H9 (cell line): ENCODE measurements at regions not wholly inside any gene's neighbourhood (a gene's known extent, or its start where the extent isn't known, plus 50 kb on each side); places are given as distances from the start of the nearest gene placed in this dataset.

Experiments
- DNase-seq: peaks from one replicate; pipeline ENCODE4 v3.0.0-alpha.2; 2017
- H2AFZ ChIP-seq: one replicate; pipeline ENCODE4 v1.6.1; 2013; ENCODE audit warnings: mild to moderate bottlenecking, low read length, control low read depth, moderate library complexity
- H2AK5ac ChIP-seq: 2 replicates; pipeline ENCODE4 v1.6.1; 2013; ENCODE audit warnings: low read length, control low read depth, mixed read lengths; ENCODE audit not compliant: insufficient read length
- H2BK120ac ChIP-seq: one replicate; pipeline ENCODE4 v1.6.1; 2013; ENCODE audit warnings: low read depth, mild to moderate bottlenecking, low read length, control low read depth, inconsistent platforms; ENCODE audit not compliant: poor library complexity, severe bottlenecking
- H2BK12ac ChIP-seq: 2 replicates; pipeline ENCODE4 v1.6.1; 2013; ENCODE audit warnings: low read length, control low read depth, mixed read lengths, low read depth; ENCODE audit not compliant: insufficient read length
- H2BK15ac ChIP-seq: 2 replicates; pipeline ENCODE4 v1.6.1; 2013; ENCODE audit warnings: low read depth, low read length, control low read depth
- H2BK20ac ChIP-seq: one replicate; pipeline ENCODE4 v1.6.1; 2013; ENCODE audit warnings: low read depth, mild to moderate bottlenecking, low read length, control low read depth, inconsistent platforms; ENCODE audit not compliant: poor library complexity, severe bottlenecking
- H2BK5ac ChIP-seq: 2 replicates; pipeline ENCODE4 v1.6.1; 2013; ENCODE audit warnings: low read length, control low read depth, mixed read lengths; ENCODE audit not compliant: insufficient read length
- H3K14ac ChIP-seq: 2 replicates; pipeline ENCODE4 v1.6.1; 2013; ENCODE audit warnings: low read length, control low read depth; ENCODE audit not compliant: insufficient read depth
- H3K18ac ChIP-seq: 2 replicates; pipeline ENCODE4 v1.6.1; 2013; ENCODE audit warnings: low read depth, mild to moderate bottlenecking, mixed read lengths, low read length, control low read depth; ENCODE audit not compliant: insufficient read length
- H3K23ac ChIP-seq: 2 replicates; pipeline ENCODE4 v1.6.1; 2013; ENCODE audit warnings: low read length, control low read depth, mixed read lengths, low read depth; ENCODE audit not compliant: insufficient read length
- H3K23me2 ChIP-seq: 2 replicates; pipeline ENCODE4 v1.6.1; 2013; ENCODE audit warnings: low read depth, mild to moderate bottlenecking, mixed read lengths, low read length, control low read depth; ENCODE audit not compliant: insufficient read length, poor library complexity, severe bottlenecking
- H3K27ac ChIP-seq: 2 replicates; pipeline ENCODE4 v1.5.1; 2013; ENCODE audit warnings: low read length, control low read depth, mixed read lengths, low read depth; ENCODE audit not compliant: insufficient read length
- H3K27me3 ChIP-seq: 2 replicates; pipeline ENCODE4 v1.6.1; 2013; ENCODE audit warnings: low read length, control low read depth, inconsistent platforms; ENCODE audit not compliant: insufficient read depth
- H3K4ac ChIP-seq: 2 replicates; pipeline ENCODE4 v1.6.1; 2013; ENCODE audit warnings: low read depth, mild to moderate bottlenecking, control low read depth, inconsistent platforms, low read length, moderate library complexity
- H3K4me1 ChIP-seq: 2 replicates; pipeline ENCODE4 v1.6.1; 2013; ENCODE audit warnings: low read length, control low read depth, inconsistent platforms; ENCODE audit not compliant: insufficient read depth
- H3K4me2 ChIP-seq: 2 replicates; pipeline ENCODE4 v1.6.1; 2013; ENCODE audit warnings: low read length, control low read depth, mixed read lengths; ENCODE audit not compliant: insufficient read length, insufficient read depth
- H3K56ac ChIP-seq: 2 replicates; pipeline ENCODE4 v1.6.1; 2013; ENCODE audit warnings: low read depth, mild to moderate bottlenecking, mixed read lengths, low read length, control low read depth; ENCODE audit not compliant: insufficient read length
- H3K79me1 ChIP-seq: 2 replicates; pipeline ENCODE4 v1.6.1; 2013; ENCODE audit warnings: low read depth, mild to moderate bottlenecking, moderate library complexity, low read length, control low read depth, inconsistent platforms; ENCODE audit not compliant: insufficient read depth, poor library complexity, severe bottlenecking
- H3K79me2 ChIP-seq: 2 replicates; pipeline ENCODE4 v1.6.1; 2013; ENCODE audit warnings: low read length, control low read depth, inconsistent platforms; ENCODE audit not compliant: insufficient read depth
- H3K9ac ChIP-seq: 2 replicates; pipeline ENCODE4 v1.6.1; 2013; ENCODE audit warnings: low read length, control low read depth, mixed read lengths; ENCODE audit not compliant: insufficient read length; ENCODE audit errors: extremely low read depth
- H3K9me3 ChIP-seq: one replicate; pipeline ENCODE4 v1.6.1; 2013; ENCODE audit warnings: low read depth, low read length, inconsistent platforms; ENCODE audit not compliant: control insufficient read depth
- H3T11ph ChIP-seq: one replicate; pipeline ENCODE4 v1.6.1; 2013; ENCODE audit warnings: mild to moderate bottlenecking, low read length, control low read depth, inconsistent platforms
- H4K20me1 ChIP-seq: one replicate; pipeline ENCODE4 v1.6.1; 2013; ENCODE audit not compliant: control insufficient read depth, insufficient read length, insufficient read depth
- H4K5ac ChIP-seq: 2 replicates; pipeline ENCODE4 v1.6.1; 2013; ENCODE audit warnings: low read depth, mild to moderate bottlenecking, mixed read lengths, low read length, control low read depth; ENCODE audit not compliant: insufficient read length
- H4K8ac ChIP-seq: replicated peaks from 2 replicates; pipeline ENCODE4 v1.6.1; 2013; ENCODE audit warnings: low read length, control low read depth, mixed read lengths, low read depth; ENCODE audit not compliant: insufficient read length
- H4K91ac ChIP-seq: 2 replicates; pipeline ENCODE4 v1.6.1; 2013; ENCODE audit warnings: low read depth, mild to moderate bottlenecking, moderate library complexity, mixed read lengths, low read length, control low read depth; ENCODE audit not compliant: insufficient read length
- H3K27ac Mint-ChIP-seq, 3 experiments: 2 replicates in 2 of 3; 3 replicates in 1 of 3; pipeline ENCODE4 v1.8.0; 2020 to 2021; ENCODE audit warnings: mixed read lengths in 3 of 3, mild to moderate bottlenecking in 1 of 3, moderate library complexity in 1 of 3
- H3K27me3 Mint-ChIP-seq: 2 replicates; pipeline ENCODE4 v1.8.0; 2021; ENCODE audit warnings: low read depth, mild to moderate bottlenecking, moderate library complexity, mixed read lengths
- H3K36me3 Mint-ChIP-seq, 3 experiments: 2 replicates in 2 of 3; 3 replicates in 1 of 3; pipeline ENCODE4 v1.8.0; 2020 to 2021; ENCODE audit warnings: low read depth in 3 of 3, mixed read lengths in 3 of 3; ENCODE audit not compliant: insufficient read depth in 1 of 3
- H3K4me1 Mint-ChIP-seq, 2 experiments: 2 replicates each; pipeline ENCODE4 v1.8.0; 2020; ENCODE audit warnings: mixed read lengths in 2 of 2
- H3K4me3 Mint-ChIP-seq, 2 experiments: 2 replicates in 1 of 2; 3 replicates in 1 of 2; pipeline ENCODE4 v1.8.0; 2020 to 2021; ENCODE audit warnings: mild to moderate bottlenecking in 2 of 2, mixed read lengths in 2 of 2, moderate library complexity in 1 of 2
- H3K9me3 Mint-ChIP-seq, 2 experiments: 2 replicates in 1 of 2; 3 replicates in 1 of 2; pipeline ENCODE4 v1.8.0; 2020; ENCODE audit warnings: mild to moderate bottlenecking in 2 of 2, mixed read lengths in 2 of 2, moderate library complexity in 1 of 2
- WGBS: extraction: QIAGEN DNeasy Blood & Tissue Kit; methylation state at CpG from one replicate; pipeline ENCODE4 v1.1.7; 2013; ENCODE audit warnings: missing lambda C conversion rate, low lambda C conversion rate, mixed read lengths; ENCODE audit not compliant: insufficient read length; ENCODE audit errors: extremely low coverage; 5-methylcytosine and 5-hydroxymethylcytosine counted together
- TF ChIP-seq, protein P1 (sequence below): fragments of 200-600 bp; sonication (generic); conservative IDR thresholded peaks from 3 replicates; pipeline ENCODE4 v1.8.0; 2021; ENCODE audit warnings: antibody characterized with exemption, mild to moderate bottlenecking

DNA sequence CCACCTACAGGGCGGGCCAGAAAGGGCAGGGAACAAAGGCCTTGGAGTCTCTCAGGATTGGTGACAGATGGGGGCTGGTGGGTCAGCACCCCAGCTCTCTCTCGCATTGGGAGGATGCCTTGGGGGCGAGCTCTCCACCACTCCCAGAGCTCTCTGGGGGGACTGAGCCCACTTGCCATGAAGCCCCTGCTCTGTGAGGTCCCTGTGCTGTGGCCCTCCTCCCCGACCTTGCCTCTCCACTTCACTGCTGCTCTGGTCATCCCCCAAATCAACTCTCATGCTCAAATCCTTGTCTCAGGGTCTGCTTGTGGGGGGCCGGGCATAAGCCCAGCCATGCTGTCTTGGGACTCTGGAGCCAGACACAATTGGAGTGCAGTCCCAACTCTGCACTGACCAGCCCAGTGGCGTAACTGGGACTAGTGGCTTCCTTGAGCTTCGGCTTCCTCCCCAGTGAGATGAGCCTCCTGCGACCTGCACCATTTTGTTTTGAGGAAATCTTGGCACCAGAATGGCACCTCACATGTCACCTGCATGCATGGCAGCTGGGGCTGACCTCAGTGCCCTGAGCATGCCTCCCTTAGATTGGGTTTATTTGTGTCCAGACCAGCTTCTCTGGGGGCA, 184.5 kb downstream of the IRF8 start:
- no peaks in the 10 kb centered on the region for H3K23me2 ChIP-seq
- DNase-seq = no peak
- no peak overlapping the region for H3K4ac ChIP-seq
- no peak overlapping the region for H3K56ac ChIP-seq
- no peak overlapping the region for H2AK5ac ChIP-seq
- no peak overlapping the region for H2BK120ac ChIP-seq
- H2BK12ac ChIP-seq = no peak overlapping the region
- no peak overlapping the region for H3K9ac ChIP-seq
- Mint-ChIP-seq H3K27me3 (no peaks in the 10 kb centered on the region; the same call in 1 of the 2 replicates), H3K27ac (no peak overlapping the region; a peak in 1 of 7 replicates), H3K4me3 (no peak overlapping the region), H3K36me3 (no peaks in the 10 kb centered on the region), H3K4me1 (peaks cover 5 to 20% of the 10 kb centered on the region in 2 experiments), H3K9me3 (no peaks in the 10 kb centered on the region)
- H3K9me3 ChIP-seq = no peaks in the 10 kb centered on the region
- peaks cover 2% of the 10 kb centered on the region for H4K20me1 ChIP-seq
- no peaks in the 10 kb centered on the region for H3K27me3 ChIP-seq
- H2BK5ac ChIP-seq = no peak overlapping the region
- H4K91ac ChIP-seq = no peak overlapping the region
- no peak overlapping the region for H3K14ac ChIP-seq
- H2BK15ac ChIP-seq = no peak overlapping the region
- TF ChIP-seq, protein P1, sequence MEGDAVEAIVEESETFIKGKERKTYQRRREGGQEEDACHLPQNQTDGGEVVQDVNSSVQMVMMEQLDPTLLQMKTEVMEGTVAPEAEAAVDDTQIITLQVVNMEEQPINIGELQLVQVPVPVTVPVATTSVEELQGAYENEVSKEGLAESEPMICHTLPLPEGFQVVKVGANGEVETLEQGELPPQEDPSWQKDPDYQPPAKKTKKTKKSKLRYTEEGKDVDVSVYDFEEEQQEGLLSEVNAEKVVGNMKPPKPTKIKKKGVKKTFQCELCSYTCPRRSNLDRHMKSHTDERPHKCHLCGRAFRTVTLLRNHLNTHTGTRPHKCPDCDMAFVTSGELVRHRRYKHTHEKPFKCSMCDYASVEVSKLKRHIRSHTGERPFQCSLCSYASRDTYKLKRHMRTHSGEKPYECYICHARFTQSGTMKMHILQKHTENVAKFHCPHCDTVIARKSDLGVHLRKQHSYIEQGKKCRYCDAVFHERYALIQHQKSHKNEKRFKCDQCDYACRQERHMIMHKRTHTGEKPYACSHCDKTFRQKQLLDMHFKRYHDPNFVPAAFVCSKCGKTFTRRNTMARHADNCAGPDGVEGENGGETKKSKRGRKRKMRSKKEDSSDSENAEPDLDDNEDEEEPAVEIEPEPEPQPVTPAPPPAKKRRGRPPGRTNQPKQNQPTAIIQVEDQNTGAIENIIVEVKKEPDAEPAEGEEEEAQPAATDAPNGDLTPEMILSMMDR = no peak
- H3K23ac ChIP-seq = no peak overlapping the region
- H3K27ac ChIP-seq = no peak overlapping the region
- no peak overlapping the region for H4K5ac ChIP-seq
- H4K8ac ChIP-seq = no peak overlapping the region
- H2AFZ ChIP-seq = no peak overlapping the region
- H3K4me1 ChIP-seq = no peaks in the 10 kb centered on the region
- no peak overlapping the region for H3T11ph ChIP-seq
- H3K18ac ChIP-seq = no peak overlapping the region
- H3K79me2 ChIP-seq = no peaks in the 10 kb centered on the region
- no peaks in the 10 kb centered on the region for H3K79me1 ChIP-seq
- no peak overlapping the region for H3K4me2 ChIP-seq
- no CpG with 5 or more reads among the region's 8 CpGs for WGBS
- no peak overlapping the region for H2BK20ac ChIP-seq
